Testis (tissue), 2 donors: ENCODE measurements at regions not wholly inside any gene's neighbourhood (a gene's known extent, or its start where the extent isn't known, plus 50 kb on each side); places are given as distances from the start of the nearest gene placed in this dataset.

Source experiments
- CTCF ChIP-seq, 3 experiments: fragments of 450-650 bp in 2 of 3; fragments of 200-600 bp in 1 of 3; sonication (generic) in 1 of 3; IDR thresholded peaks; one replicate each; pipeline ENCODE4 v1.5.1; 2016 to 2019; ENCODE audit warnings: antibody characterized with exemption in 3 of 3, mild to moderate bottlenecking in 2 of 3, moderate library complexity in 1 of 3
- POLR2A ChIP-seq: fragments of 450-650 bp; IDR thresholded peaks from one replicate; pipeline ENCODE4 v1.6.1; 2017; ENCODE audit warnings: antibody characterized with exemption, mild to moderate bottlenecking, moderate library complexity

- TF ChIP-seq CTCF (IDR thresholded peaks at IDR 0.05): no peak
- TF ChIP-seq POLR2A: no peak
Observed at GRCh38 chr2:109702250-109702985, 88.3 kb downstream of the SOWAHC start.
